Ascending aorta (tissue), 2 donors: ENCODE measurements at regions not wholly inside any gene's neighbourhood (a gene's known extent, or its start where the extent isn't known, plus 50 kb on each side); places are given as distances from the start of the nearest gene placed in this dataset.

Experiments
- DNase-seq, 2 donors: peaks; one replicate each; pipeline ENCODE4 v3.0.0-alpha.2; 2019; ENCODE audit warnings: low spot score in 2 of 2
- H3K27ac ChIP-seq, 2 donors: fragments of 200-600 bp; sonication (generic); one replicate each; pipeline ENCODE4 v1.5.1; 2016 to 2017; ENCODE audit warnings: mild to moderate bottlenecking in 1 of 2
- H3K27me3 ChIP-seq: fragments of 200-600 bp; sonication (generic); one replicate; pipeline ENCODE4 v1.5.1; 2017
- H3K36me3 ChIP-seq, 2 donors: fragments of 200-600 bp; sonication (generic); one replicate each; pipeline ENCODE4 v1.5.1; 2016
- H3K4me1 ChIP-seq, 2 donors: fragments of 200-600 bp; sonication (generic); one replicate each; pipeline ENCODE4 v1.5.1; 2016 to 2017; ENCODE audit warnings: mild to moderate bottlenecking in 1 of 2
- H3K4me3 ChIP-seq, 2 donors: fragments of 200-600 bp; sonication (generic); one replicate each; pipeline ENCODE4 v1.5.1; 2016 to 2017; ENCODE audit warnings: mild to moderate bottlenecking in 1 of 2
- H3K9me3 ChIP-seq, 2 donors: fragments of 200-600 bp; sonication (generic); one replicate each; pipeline ENCODE4 v1.5.1; 2016
- CTCF ChIP-seq, 3 experiments: fragments of 200-600 bp in 2 of 3; fragments of 450-650 bp in 1 of 3; sonication (generic) in 2 of 3; IDR thresholded peaks; one replicate each; pipeline ENCODE4 v1.5.1; 2016 to 2019; ENCODE audit warnings: antibody characterized with exemption in 3 of 3, mild to moderate bottlenecking in 1 of 3, moderate library complexity in 1 of 3
- intact Hi-C: fragments of 100-400 bp; cut with DNase I; formaldehyde crosslinking; loops from one replicate; pipeline ENCODE4 v1.15.1; 2023

GRCh38 chr5:124462751-124463150 lies 283.7 kb downstream of the ZNF608 start:
- Histone ChIP-seq H3K36me3 (no peaks in the 10 kb centered on the region), H3K9me3 (no peaks in the 10 kb centered on the region), H3K27ac (no peak overlapping the region), H3K27me3 (no peaks in the 10 kb centered on the region), H3K4me1 (peaks cover 0 to 12% of the 10 kb centered on the region in 2 donors), H3K4me3 (no peak overlapping the region)
- intact Hi-C loops, result no loop called here
- no peak for DNase-seq
- no peak for TF ChIP-seq CTCF (IDR thresholded peaks at IDR 0.05)

- no peak for DNase-seq
- no peak for TF ChIP-seq CTCF (IDR thresholded peaks at IDR 0.05)
- intact Hi-C loops, result no loop called here
- Histone ChIP-seq H3K27me3 (no peaks in the 10 kb centered on the region), H3K4me1 (peaks cover 0 to 12% of the 10 kb centered on the region in 2 donors), H3K36me3 (no peaks in the 10 kb centered on the region), H3K27ac (no peak overlapping the region), H3K4me3 (no peak overlapping the region), H3K9me3 (no peaks in the 10 kb centered on the region)
Observed at GRCh38 chr5:124461941-124462340, 284.5 kb downstream of the ZNF608 start.

GRCh38 chr5:124461157-124461556 lies 285.3 kb downstream of the ZNF608 start:
- Histone ChIP-seq H3K27ac (no peak overlapping the region), H3K36me3 (no peaks in the 10 kb centered on the region), H3K27me3 (no peaks in the 10 kb centered on the region), H3K9me3 (no peaks in the 10 kb centered on the region), H3K4me1 (peaks cover 0 to 12% of the 10 kb centered on the region in 2 donors), H3K4me3 (no peak overlapping the region)
- DNase-seq, result no peak
- intact Hi-C loops, result no loop called here
- no peak for TF ChIP-seq CTCF (IDR thresholded peaks at IDR 0.05)

GRCh38 chr5:124460642-124461041 lies 285.8 kb downstream of the ZNF608 start:
- no peak for DNase-seq
- no peaks in the 10 kb centered on the region for H3K36me3 ChIP-seq
- no peaks in the 10 kb centered on the region for H3K27me3 ChIP-seq
- no peak for TF ChIP-seq CTCF (IDR thresholded peaks at IDR 0.05)
- peaks cover 0 to 12% of the 10 kb centered on the region in 2 donors for H3K4me1 ChIP-seq
- intact Hi-C loops, result no loop called here
- H3K27ac ChIP-seq, result no peak overlapping the region
- no peak overlapping the region for H3K4me3 ChIP-seq
- H3K9me3 ChIP-seq, result no peaks in the 10 kb centered on the region

GRCh38 chr5:124459984-124460383 lies 286.5 kb downstream of the ZNF608 start:
- Histone ChIP-seq H3K27ac (no peak overlapping the region), H3K4me1 (peaks cover 0 to 12% of the 10 kb centered on the region in 2 donors), H3K4me3 (no peak overlapping the region), H3K36me3 (no peaks in the 10 kb centered on the region), H3K9me3 (no peaks in the 10 kb centered on the region), H3K27me3 (no peaks in the 10 kb centered on the region)
- no peak for DNase-seq
- no peak for TF ChIP-seq CTCF (IDR thresholded peaks at IDR 0.05)
- intact Hi-C loops, result no loop called here

- H3K27me3 ChIP-seq, result no peaks in the 10 kb centered on the region
- no peaks in the 10 kb centered on the region for H3K36me3 ChIP-seq
- no peak overlapping the region for H3K27ac ChIP-seq
- H3K9me3 ChIP-seq, result no peaks in the 10 kb centered on the region
- no peak overlapping the region for H3K4me3 ChIP-seq
- intact Hi-C loops, result no loop called here
- DNase-seq, result no peak
- TF ChIP-seq CTCF (IDR thresholded peaks at IDR 0.05), result no peak
- no peaks in the 10 kb centered on the region for H3K4me1 ChIP-seq
Observed at GRCh38 chr5:124457901-124458300, 288.5 kb downstream of the ZNF608 start.
